Fibroblast of lung (primary cell): ENCODE measurements at regions not wholly inside any gene's neighbourhood (a gene's known extent, or its start where the extent isn't known, plus 50 kb on each side); places are given as distances from the start of the nearest gene placed in this dataset.
"Not testable (repeated sequence)": the region's sequence is repeated elsewhere in the genome, so short reads cannot be mapped to it uniquely, and the experiment has no call there.

Experiments used
- DNase-seq, 2 donors: peaks; one replicate each; pipeline versions ENCODE4 v3.0.0 to v3.0.0-alpha.2; 2010; ENCODE audit warnings: low read depth in 2 of 2
- H2AFZ ChIP-seq: 2 replicates; pipeline ENCODE4 v1.5.1; 2012; ENCODE audit warnings: low read length, control low read depth, inconsistent platforms
- H3K27ac ChIP-seq: 2 replicates; pipeline ENCODE4 v1.5.1; 2011; ENCODE audit warnings: low read length, control low read depth; ENCODE audit not compliant: insufficient read depth
- H3K27me3 ChIP-seq: 2 replicates; pipeline ENCODE4 v1.5.1; 2011; ENCODE audit warnings: mild to moderate bottlenecking, low read length; ENCODE audit not compliant: control insufficient read depth, insufficient read depth
- H3K36me3 ChIP-seq: 2 replicates; pipeline ENCODE4 v1.5.1; 2011; ENCODE audit warnings: low read length; ENCODE audit not compliant: control insufficient read depth, insufficient read depth
- H3K4me1 ChIP-seq: 2 replicates; pipeline ENCODE4 v1.5.1; 2011; ENCODE audit warnings: low read length; ENCODE audit not compliant: control insufficient read depth, insufficient read depth; ENCODE audit errors: extremely low read depth
- H3K4me2 ChIP-seq: 2 replicates; pipeline ENCODE4 v1.5.1; 2011; ENCODE audit warnings: low read length, control low read depth; ENCODE audit not compliant: insufficient read depth; ENCODE audit errors: extremely low read depth
- H3K4me3 ChIP-seq, 4 experiments: fragments of 200-600 bp in 1 of 4; sonication (generic) in 1 of 4; replicated peaks in 1 of 4; 2 replicates each; pipeline ENCODE4 v1.5.1; 2011 to 2016; ENCODE audit warnings: low read length in 4 of 4, low read depth in 3 of 4, mild to moderate bottlenecking in 3 of 4, control low read depth in 2 of 4, inconsistent platforms in 1 of 4, mixed read lengths in 1 of 4; ENCODE audit not compliant: insufficient read depth in 1 of 4; ENCODE audit errors: control extremely low read depth in 1 of 4
- H3K79me2 ChIP-seq: 2 replicates; pipeline ENCODE4 v1.5.1; 2012; ENCODE audit warnings: mild to moderate bottlenecking, low read length, inconsistent platforms; ENCODE audit not compliant: control insufficient read depth, insufficient read depth
- H3K9ac ChIP-seq: 2 replicates; pipeline ENCODE4 v1.5.1; 2011; ENCODE audit warnings: mild to moderate bottlenecking, low read length, control low read depth; ENCODE audit not compliant: insufficient read depth
- H3K9me3 ChIP-seq: 2 replicates; pipeline ENCODE4 v1.5.1; 2012; ENCODE audit warnings: low read depth, low read length; ENCODE audit not compliant: control insufficient read depth, insufficient read depth
- H4K20me1 ChIP-seq: 2 replicates; pipeline ENCODE4 v1.5.1; 2011; ENCODE audit warnings: low read length; ENCODE audit not compliant: control insufficient read depth, insufficient read depth; ENCODE audit errors: extremely low read depth
- EZH2 ChIP-seq: IDR thresholded peaks from 2 replicates; pipeline ENCODE4 v1.5.1; 2012; ENCODE audit warnings: low read length, control low read depth, mild to moderate bottlenecking; ENCODE audit errors: missing control alignments
- TF ChIP-seq, protein P1 (sequence below), 2 donors: IDR thresholded peaks in 1 of 2; conservative IDR thresholded peaks in 1 of 2; 1 replicate in 1 of 2; 2 replicates in 1 of 2; pipeline ENCODE4 v1.5.1; 2011 to 2012; ENCODE audit warnings: low read length in 2 of 2, control low read depth in 1 of 2, inconsistent platforms in 1 of 2, low read depth in 1 of 2, mild to moderate bottlenecking in 1 of 2

GRCh38 chr6:117008618-117009017 lies 131.6 kb downstream of the RFX6 start:
- TF ChIP-seq EZH2 = no peak
- TF ChIP-seq, protein P1, sequence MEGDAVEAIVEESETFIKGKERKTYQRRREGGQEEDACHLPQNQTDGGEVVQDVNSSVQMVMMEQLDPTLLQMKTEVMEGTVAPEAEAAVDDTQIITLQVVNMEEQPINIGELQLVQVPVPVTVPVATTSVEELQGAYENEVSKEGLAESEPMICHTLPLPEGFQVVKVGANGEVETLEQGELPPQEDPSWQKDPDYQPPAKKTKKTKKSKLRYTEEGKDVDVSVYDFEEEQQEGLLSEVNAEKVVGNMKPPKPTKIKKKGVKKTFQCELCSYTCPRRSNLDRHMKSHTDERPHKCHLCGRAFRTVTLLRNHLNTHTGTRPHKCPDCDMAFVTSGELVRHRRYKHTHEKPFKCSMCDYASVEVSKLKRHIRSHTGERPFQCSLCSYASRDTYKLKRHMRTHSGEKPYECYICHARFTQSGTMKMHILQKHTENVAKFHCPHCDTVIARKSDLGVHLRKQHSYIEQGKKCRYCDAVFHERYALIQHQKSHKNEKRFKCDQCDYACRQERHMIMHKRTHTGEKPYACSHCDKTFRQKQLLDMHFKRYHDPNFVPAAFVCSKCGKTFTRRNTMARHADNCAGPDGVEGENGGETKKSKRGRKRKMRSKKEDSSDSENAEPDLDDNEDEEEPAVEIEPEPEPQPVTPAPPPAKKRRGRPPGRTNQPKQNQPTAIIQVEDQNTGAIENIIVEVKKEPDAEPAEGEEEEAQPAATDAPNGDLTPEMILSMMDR (conservative IDR thresholded peaks at IDR 0.05 in 1 of 2, IDR thresholded peaks at IDR 0.05 in 1 of 2; ENCODE audit: low read depth in 1 of 2, low read length in 2 of 2) = no peak
- Histone ChIP-seq H3K9me3 (no peaks in the 10 kb centered on the region), H3K4me3 (no peak overlapping the region), H3K36me3 (no peaks in the 10 kb centered on the region), H4K20me1 (no peaks in the 10 kb centered on the region), H3K27ac (no peak overlapping the region), H3K4me1 (no peaks in the 10 kb centered on the region), H2AFZ (no peak overlapping the region), H3K79me2 (no peaks in the 10 kb centered on the region), H3K9ac (no peak overlapping the region), H3K27me3 (no peaks in the 10 kb centered on the region), H3K4me2 (no peak overlapping the region)
- DNase-seq = no peak

GRCh38 chr6:117014641-117015473 lies 137.8 kb downstream of the RFX6 start:
- not testable (repeated sequence) for H3K27ac ChIP-seq, H3K4me3 ChIP-seq, DNase-seq, H2AFZ ChIP-seq, H4K20me1 ChIP-seq, H3K9ac ChIP-seq, H3K4me1 ChIP-seq, H3K4me2 ChIP-seq, H3K9me3 ChIP-seq, H3K79me2 ChIP-seq, H3K27me3 ChIP-seq, H3K36me3 ChIP-seq

GRCh38 chr6:117015474-117015804 lies 138.4 kb downstream of the RFX6 start:
- not testable (repeated sequence) for H3K4me3 ChIP-seq, H4K20me1 ChIP-seq, H3K4me2 ChIP-seq, H3K79me2 ChIP-seq, H2AFZ ChIP-seq, H3K36me3 ChIP-seq, H3K4me1 ChIP-seq, H3K27me3 ChIP-seq, H3K27ac ChIP-seq, H3K9ac ChIP-seq, DNase-seq, H3K9me3 ChIP-seq

DNA sequence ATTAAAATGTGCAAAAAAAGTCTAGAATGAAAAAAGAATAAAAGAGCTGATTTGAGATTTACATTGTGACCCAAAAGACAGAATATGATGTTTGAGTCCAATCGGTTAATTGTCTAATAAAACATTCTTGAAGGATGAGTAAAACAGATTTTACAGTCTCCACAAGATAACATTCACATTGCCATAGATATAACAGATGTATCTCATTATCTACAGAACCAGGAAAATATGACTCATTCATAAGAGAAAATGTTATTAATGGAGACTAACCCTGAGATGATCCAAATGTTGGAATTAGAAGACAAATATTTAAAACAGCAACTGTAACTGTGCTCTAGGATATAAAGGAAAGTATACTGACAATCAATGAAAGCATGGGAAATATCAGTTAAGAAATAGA lies 141.7 kb downstream of the RFX6 start:
- Histone ChIP-seq H3K79me2 (no peaks in the 10 kb centered on the region), H3K4me2 (no peak overlapping the region), H3K27me3 (no peaks in the 10 kb centered on the region), H2AFZ (no peak overlapping the region), H3K4me3 (no peak overlapping the region), H4K20me1 (no peaks in the 10 kb centered on the region), H3K4me1 (no peaks in the 10 kb centered on the region), H3K9ac (no peak overlapping the region), H3K27ac (no peak overlapping the region), H3K9me3 (no peaks in the 10 kb centered on the region), H3K36me3 (no peaks in the 10 kb centered on the region)
- DNase-seq = peak in 1 of 2 donors; percentile 20
- TF ChIP-seq, protein P1 (conservative IDR thresholded peaks at IDR 0.05 in 1 of 2, IDR thresholded peaks at IDR 0.05 in 1 of 2; ENCODE audit: low read depth in 1 of 2, low read length in 2 of 2) = no peak
- no peak for TF ChIP-seq EZH2
